GM08714 (cell line): ENCODE measurements at regions not wholly inside any gene's neighbourhood (a gene's known extent, or its start where the extent isn't known, plus 50 kb on each side); places are given as distances from the start of the nearest gene placed in this dataset.
"Not testable (repeated sequence)": the region's sequence is repeated elsewhere in the genome, so short reads cannot be mapped to it uniquely, and the experiment has no call there.

Experiments used
- H3K4me3 ChIP-seq: fragments of 200-500 bp; sonication (Bioruptor generic); 2 replicates; pipeline ENCODE4 v1.5.1; 2014; ENCODE audit warnings: mild to moderate bottlenecking, low read length, inconsistent platforms
- ZNF274 ChIP-seq: IDR thresholded peaks from 2 replicates; pipeline ENCODE4 v1.6.1; 2012; ENCODE audit warnings: mild to moderate bottlenecking, low read depth, low read length

DNA sequence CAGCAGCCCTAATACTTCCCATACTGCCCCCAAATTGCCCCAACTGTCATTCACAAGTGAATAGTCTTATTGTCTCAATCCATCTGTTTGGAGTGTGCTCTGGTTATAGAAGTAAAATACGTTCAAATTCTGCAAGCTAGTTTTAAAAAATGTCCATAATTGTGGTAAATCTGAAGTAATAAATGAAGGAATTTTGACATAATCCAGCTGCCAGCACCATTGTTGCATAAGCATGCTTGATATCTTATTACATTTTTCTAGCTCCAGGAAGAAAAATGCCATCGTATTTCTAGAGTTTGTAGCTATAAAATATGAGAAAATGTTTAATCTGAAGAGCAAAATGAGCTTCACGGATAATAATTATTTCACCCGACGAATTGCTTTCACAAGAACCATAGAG lies 664.7 kb downstream of the RFPL4B start:
- no peak overlapping the region for H3K4me3 ChIP-seq
- TF ChIP-seq ZNF274, result no peak

DNA sequence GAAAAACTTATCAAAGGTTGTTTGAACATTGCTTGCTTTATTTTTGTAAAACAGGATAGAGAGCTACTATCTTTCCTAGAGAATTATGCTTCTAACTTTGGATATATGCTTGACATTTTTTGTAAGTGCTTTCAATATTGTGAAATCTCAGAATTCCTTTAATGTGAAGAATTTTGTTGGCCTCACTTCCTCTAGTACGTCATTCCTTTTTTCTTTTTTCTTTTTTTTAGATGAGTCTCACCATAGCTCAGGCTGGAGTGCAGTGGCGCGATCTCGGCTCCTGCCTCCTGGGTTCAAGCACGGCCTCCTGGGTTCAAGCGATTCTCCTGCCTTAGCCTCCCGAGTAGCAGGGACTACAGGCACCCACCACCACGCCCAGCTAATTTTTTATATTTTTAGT lies 668.1 kb downstream of the RFPL4B start:
- no peak overlapping the region for H3K4me3 ChIP-seq
- no peak for TF ChIP-seq ZNF274

DNA sequence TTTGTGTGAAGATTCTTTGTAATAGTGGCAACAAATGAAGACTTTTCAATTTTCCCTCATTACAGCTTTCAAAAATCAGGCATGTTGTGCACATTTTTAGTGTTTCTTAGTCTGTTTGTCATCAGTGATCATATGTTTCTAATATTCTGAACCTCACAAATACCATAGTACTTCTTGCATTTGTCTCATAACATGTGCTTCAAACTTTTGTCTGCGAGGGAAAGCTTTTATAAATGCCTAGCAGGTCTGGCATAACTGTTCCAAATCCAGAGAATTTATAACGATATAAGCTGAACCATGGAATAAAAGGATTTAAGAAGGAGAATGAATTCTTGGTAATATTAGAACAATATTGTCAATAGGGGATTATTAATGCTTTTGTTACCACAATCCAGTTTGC lies 670.2 kb downstream of the RFPL4B start:
- H3K4me3 ChIP-seq, result no peak overlapping the region
- TF ChIP-seq ZNF274, result no peak

DNA sequence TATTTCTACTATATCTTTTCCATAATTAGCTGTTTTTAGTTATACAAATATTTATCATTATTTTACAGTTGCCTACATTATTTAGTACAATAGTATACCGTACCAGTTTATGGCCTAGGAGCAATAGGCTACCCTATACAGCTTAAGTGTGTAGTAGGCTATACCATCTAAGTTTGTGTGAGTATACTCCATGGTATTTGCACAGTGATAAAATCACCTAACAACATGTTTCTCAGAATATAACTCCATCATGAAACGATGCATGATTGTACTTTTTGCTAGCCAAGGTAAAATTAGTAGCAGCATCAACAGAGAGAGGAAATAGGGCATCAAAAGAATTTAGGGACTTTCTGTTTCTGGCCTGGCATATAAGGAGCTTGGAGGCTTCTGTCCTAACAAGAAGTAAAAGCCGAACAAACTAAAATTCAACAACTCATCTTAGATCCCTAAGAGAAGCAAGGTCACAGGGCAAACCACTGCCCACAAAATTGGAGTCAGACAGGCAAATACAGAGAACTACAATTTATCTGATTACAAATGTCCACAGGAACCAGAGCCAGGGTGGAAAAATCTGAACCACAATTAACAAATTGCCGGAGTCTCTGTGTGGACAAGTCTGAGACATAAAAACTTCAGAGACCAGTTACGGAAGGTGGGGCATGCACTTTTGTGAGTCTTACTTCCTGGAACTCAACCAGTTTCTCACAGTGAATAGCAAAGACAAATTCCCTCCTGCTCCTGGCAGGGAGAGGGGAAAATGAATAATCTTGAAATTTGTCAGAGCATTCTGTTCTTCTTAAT lies 671.4 kb downstream of the RFPL4B start:
- TF ChIP-seq ZNF274, result no peak
- no peak overlapping the region for H3K4me3 ChIP-seq

DNA sequence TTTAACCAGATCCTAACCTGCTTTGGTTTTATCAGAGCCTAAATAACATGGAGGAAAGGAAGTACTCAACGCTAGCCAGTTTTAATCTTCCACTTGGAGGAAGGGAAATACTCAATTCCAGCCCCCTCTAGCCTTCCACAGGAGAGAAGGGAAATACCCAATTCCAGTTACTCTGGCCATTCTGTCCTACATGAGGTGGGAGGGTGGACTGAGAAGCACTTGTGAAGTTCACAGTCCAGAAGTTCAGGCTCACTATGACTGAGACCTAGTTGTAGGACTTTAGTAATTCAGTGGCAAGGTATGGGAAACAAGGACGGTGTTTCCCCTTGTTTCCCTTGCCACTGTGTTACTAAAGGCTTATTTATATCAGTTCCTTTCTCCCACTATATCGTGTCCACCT lies 672.0 kb downstream of the RFPL4B start:
- H3K4me3 ChIP-seq, result no peak overlapping the region
- no peak for TF ChIP-seq ZNF274

DNA sequence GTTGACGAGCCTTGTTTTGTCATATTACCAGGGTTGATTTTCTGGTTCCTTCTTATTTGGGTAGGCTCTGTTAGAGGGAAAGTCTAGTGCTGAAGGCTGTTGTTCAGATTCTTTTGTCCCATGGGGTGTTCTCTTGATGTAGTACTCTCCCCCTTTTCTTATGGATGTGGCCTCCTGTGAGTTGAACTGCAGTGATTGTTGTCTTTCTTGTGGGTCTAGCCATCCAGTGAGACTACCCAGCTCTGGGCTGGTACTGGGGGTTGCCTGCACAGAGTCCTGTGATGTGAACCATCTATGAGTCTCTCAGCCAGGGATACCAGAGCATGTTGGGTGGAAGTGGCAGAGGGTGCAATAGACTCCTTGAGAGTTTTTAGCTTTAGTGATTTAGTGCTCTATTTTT lies 680.6 kb downstream of the RFPL4B start:
- H3K4me3 ChIP-seq, result no peak overlapping the region
- no peak for TF ChIP-seq ZNF274

DNA sequence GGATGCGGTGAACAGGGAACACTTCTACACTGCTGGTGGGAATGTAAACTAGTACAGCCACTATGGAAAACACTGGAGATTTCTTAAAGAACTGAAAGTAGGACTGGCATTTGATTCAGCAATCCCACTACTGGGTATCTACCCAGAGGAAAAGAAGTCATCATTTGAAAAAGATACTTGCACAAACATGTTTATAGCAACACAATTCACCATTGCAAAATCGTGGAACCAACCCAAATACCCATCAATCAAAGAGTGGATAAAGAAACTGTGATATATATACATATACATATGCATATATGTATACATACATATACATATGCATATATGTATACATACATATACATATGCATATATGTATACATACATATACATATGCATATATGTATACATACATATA lies 682.0 kb downstream of the RFPL4B start:
- H3K4me3 ChIP-seq, result not testable (repeated sequence)

DNA sequence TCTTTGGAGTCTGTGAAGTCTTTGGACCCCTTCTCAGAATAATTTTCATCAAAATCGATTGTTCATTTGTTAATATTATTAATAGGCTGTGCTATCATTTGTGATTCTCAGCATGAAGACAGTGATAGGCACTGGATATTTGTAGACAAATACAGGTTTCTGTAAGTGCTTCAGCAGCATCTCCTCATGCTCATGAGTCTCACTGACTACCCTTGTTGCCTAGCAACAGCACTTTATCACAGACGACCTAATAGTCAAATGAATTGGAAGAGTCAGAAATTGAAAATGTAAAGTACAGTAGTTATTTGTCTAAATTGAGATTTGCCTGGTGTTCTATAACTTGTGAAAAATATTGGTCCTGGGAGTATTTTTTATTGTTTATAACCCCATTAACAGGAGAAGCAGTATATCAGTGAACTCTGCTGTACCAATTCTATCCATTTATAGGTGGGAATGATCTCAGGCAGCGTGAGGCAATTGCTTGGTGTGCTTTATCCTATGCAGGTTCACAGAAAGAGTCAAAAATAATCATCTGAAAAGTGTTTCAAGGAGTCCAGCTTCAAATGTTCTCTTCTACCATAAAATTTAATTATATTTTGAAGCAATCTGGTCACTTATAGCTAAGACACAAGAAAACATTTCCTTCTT lies 684.6 kb downstream of the RFPL4B start:
- no peak overlapping the region for H3K4me3 ChIP-seq
- TF ChIP-seq ZNF274, result no peak

DNA sequence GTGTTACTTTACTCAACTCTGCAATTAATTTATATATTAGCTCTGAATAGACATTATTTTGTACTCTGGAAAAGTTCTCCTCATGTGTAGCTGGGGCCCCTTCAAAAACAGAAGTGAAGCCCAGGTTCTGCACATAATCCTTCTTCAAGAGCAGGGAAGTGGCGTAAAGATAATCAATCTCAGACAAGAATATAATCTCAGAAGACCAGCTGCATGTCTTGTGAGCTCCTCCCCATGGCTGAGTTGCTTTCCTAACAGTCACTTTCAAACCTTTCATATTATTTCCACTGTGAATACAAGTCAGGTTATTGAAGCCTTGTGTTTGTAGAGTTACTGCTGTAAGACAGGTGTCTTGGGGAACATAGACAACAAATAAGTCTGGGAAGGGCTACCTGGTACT lies 691.9 kb downstream of the RFPL4B start:
- TF ChIP-seq ZNF274, result no peak
- no peak overlapping the region for H3K4me3 ChIP-seq

DNA sequence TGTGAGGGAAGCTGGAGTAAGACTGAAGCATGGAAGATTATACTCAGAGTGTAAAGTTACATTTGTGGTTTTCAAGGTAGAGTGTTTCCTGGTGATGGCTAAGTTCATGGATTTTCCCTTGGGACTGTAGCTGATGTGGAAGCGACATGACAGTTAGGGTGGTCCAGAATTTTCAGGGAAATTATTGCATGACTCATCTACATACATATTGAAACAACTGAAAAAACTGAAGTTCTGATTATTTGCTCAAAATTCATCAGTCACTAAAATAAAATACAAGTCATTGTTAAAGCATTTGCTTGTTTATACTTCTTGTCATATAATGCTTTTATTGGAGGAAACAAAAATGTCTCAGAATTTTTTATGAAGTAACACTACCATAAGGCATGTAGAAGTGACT lies 700.0 kb downstream of the RFPL4B start:
- no peak overlapping the region for H3K4me3 ChIP-seq
- TF ChIP-seq ZNF274, result no peak

DNA sequence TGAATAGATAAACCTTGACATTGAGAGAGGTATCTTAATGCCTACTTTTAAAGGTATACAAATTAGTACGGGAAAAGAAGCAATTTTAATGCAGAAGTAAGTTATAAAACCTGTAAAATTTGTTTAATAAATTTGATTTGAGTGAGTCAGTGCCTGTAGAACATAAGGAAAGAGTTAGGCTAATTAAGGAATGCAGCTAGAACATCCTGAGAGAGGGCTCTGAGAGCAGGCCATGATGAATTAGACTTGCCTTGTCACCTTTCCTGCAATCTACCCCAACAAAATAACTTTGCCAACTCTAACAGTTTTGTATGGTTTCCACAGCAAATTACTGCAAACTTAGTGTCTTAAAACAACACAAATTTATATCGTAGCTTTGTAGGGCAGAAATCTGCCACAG lies 700.8 kb downstream of the RFPL4B start:
- TF ChIP-seq ZNF274, result no peak
- H3K4me3 ChIP-seq, result no peak overlapping the region

DNA sequence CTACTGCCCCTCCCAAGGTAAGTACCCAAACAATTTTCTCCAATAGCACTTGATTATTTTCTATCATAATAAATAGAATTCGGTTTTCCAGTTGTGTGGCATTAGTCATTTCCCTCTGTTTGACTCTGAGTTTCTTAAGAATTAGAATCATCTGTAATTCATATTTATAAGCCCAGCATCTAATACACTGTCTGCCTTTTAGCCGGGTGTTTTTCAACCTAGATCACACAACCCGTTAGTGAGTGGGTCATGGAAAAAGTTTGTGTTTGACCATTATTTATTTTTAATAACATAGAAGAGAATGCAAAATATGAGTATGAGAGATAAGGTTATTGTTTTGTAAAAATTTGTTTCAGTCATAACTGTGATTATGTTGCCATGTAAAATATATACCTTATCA lies 701.6 kb downstream of the RFPL4B start:
- no peak overlapping the region for H3K4me3 ChIP-seq
- no peak for TF ChIP-seq ZNF274

DNA sequence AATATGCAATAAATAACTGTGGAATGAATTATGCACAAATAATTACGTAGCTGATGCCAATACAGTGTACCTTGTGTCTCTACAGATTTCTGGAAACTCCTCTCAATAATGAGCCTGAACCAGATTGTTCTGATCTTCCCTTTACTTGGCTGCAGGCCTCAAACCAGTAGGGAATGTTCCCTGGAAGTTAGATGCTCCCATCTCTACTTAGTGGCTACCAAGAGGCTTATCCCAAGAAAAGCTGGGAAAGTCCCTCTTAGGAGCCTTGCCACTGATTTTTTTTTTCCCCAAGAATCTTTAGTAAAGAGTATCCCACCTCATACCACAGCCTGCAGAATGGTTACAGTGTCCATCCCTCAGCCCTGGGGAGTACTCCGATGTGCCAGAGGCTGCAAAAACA lies 702.1 kb downstream of the RFPL4B start:
- H3K4me3 ChIP-seq, result no peak overlapping the region
- TF ChIP-seq ZNF274, result no peak

DNA sequence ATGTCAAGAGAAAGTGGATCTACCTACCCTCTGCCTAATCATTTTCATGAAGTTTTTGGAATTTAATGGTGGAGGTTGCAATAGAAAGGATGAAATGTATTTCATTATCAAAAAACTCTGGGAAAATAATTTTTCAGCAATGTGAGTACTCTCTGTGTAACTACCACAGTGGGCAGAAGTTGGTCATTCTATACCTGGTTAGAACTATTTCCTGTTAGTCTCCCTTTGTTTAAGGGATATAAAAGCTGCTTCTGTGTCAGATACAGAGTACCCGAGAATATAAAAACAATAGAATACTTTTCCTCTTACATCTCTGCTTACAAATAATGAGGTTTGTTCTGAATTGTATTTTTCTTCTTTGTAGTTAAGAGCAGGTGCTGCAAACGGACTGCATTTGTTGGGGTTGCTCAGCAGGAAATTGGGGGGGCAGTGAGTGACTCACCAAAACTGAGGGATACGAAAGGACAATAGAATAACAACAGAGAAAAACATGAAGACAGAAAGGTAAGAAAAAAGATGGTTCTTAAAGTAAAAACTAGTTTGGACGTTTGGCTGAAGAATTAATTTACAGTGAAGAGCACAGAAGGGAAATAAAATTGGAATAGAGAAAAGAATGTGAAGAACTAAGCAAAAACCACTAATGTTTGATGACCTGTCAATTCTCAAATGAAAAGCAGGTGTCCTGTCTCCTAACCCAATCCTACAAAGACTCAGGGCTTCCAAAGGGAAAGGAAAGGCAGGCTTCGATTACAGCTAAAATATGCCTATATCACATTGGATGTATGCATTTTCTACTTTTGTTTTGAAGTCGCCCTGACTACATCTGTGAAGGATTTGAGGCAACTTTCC lies 703.1 kb downstream of the RFPL4B start:
- H3K4me3 ChIP-seq, result no peak overlapping the region
- TF ChIP-seq ZNF274, result no peak

DNA sequence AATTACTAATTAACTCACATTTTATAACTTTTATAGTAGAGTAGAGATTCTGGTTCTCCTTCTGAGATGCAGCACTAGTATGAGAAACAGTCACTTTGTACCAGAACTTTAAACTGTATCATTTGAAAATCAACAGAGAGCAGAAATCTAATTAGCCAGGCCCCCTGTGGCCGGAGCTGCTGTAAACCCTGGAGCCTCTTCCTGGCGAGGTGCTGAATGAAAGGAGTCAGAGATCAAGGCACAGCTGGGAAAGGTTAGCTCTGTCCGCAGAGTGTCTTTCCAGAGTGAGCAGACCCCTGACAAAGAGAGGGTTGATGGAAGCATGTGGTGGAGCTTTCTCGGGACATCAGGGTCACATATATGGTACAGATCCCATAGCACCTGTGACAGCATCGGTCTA lies 703.8 kb downstream of the RFPL4B start:
- H3K4me3 ChIP-seq, result no peak overlapping the region
- no peak for TF ChIP-seq ZNF274
